ENCODE measurements at regions not wholly inside any gene's neighbourhood (a gene's known extent, or its start where the extent isn't known, plus 50 kb on each side); places are given as distances from the start of the nearest gene placed in this dataset.
"Not testable (repeated sequence)": the region's sequence is repeated elsewhere in the genome, so short reads cannot be mapped to it uniquely, and the experiment has no call there.

DNA sequence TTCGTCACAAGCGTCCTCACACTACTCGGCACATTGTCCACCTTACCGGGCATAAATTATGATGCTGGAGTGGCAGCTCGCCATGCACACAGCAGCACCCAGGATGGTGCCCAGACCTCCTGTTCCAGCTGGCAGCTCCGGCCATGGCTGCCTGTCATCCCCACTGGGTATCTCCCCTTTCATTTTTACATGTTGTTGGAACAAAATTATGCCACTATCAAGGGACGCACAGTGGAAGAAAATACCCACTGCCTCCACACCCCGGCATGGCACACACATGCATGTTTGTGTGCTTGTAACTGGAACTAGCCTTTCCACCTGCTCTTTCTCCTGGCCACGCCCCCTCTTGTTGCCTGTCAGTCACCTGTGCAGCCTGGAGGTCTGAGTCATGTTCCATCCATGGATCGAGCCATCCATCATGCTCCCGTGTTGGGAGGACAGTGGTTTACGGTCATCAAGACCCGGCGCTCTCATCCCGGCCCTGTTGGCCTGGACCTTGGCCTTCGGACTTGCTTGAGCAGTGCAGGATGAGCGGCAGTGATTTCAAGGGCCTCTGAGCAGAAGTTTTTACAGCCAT lies 1069.6 kb downstream of the BRD1 start:
- no peak for TF ChIP-seq CTCF (IDR thresholded peaks at IDR 0.05)
- ATAC-seq (ENCODE audit: low FRiP score) = no peak
- DNase-seq (ENCODE audit: low spot score) = peak; percentile 21

- ATAC-seq (ENCODE audit: low FRiP score) = peak; percentile 20
- DNase-seq (ENCODE audit: low spot score) = peak; percentile 6
Measured at GRCh38 chr22:48757581-48757980, 1070.1 kb downstream of the BRD1 start.

DNA sequence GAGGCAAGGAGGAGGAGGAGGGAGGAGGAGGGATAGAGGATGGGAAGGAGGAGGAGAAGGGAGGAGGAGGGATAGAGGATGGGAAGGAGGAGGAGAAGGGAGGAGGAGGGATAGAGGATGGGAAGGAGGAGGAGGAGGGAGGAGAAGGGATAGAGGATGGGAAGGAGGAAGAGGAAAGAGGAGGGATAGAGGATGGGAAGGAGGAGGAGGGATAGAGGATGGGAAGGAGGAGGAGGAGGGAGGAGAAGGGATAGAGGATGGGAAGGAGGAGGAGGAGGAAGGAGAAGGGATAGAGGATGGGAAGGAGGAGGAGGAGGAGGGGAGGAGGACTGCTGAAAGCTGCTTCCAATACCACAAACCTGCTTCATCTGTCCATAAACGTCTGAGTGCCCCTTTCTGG lies 1070.5 kb downstream of the BRD1 start:
- not testable (repeated sequence) for DNase-seq (ENCODE audit: low spot score); ATAC-seq (ENCODE audit: low FRiP score)

More at GRCh38 chr22:48757581-48757980, 1070.1 kb downstream of the BRD1 start:
- no peak for TF ChIP-seq CTCF (IDR thresholded peaks at IDR 0.05)

DNA sequence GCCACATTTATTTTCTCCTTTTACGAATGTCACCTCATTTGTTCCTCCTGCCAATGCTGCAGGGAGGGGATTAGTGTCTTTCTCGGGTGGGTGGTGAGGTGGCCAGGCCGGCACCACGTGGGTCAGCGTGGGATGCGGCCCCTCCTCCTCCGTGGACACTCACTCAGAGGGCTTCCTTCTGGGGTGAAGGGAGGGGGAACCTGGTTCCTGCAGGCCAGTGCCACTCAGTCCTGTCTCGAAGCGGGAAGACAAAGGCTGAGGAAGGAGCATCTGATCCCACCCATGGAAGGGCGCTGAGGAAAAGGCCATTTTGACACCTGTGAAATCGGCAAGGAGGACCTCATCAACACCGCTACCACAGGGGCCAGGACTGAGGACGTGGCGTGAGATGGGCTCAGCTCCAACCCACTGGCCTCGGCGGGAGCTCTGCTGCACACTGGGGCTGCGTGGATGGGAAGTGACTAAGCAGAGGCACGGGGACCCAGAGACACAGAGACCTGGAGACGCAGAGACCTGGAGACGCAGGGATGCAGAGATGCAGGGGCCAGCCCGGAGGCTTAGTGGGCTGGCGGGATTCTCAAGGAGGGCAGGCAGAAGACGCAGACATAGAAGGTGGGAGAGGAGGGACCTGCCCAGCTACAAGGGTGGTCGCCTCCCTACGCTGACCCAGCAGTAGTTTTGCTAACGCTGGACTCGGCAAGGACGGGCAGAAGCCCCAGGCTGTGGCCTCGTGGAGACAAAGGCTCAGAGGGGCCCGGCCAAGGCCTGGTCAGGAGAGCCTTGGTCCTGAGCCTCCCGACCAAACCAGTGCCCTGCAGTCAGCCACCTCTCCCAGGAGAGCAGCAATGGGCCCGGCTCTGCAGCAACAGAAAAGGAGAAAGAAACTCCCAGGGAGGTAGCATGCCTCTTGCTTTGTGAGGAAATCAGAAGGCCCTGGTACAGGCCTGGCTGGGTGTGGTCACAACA lies 1071.2 kb downstream of the BRD1 start:
- ATAC-seq (ENCODE audit: low FRiP score) (no peak), DNase-seq (ENCODE audit: low spot score) (peak; percentile 10)
- no peak for TF ChIP-seq CTCF (IDR thresholded peaks at IDR 0.05)

GRCh38 chr22:48755059-48755949 lies 1072.4 kb downstream of the BRD1 start:
- ATAC-seq (ENCODE audit: low FRiP score) = no peak
- no peak for TF ChIP-seq CTCF (IDR thresholded peaks at IDR 0.05)
- peak; percentile 9 for DNase-seq (ENCODE audit: low spot score)

DNA sequence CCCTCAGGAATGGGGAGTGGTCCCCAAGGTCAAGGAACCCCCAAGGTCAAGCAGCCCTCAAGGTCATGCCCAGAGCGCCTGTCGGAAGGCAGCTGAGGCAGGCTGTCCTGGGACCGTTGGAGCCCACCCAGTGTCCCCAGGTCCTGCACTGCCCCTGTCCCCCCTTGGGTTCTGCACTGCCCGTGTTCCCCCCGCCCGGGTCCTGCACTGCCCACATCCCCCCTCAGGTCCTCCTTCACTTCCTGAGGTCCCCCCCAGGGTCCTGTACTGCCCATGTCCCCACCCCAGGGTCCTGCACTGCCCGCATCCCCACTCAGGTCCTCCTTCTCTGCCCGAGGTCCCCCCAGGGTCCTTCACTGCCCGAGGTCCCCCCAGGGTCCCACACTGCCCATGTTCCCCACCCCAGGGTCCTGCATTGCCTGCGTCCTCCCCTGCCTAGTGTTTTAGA lies 1073.0 kb downstream of the BRD1 start:
- DNase-seq (ENCODE audit: low spot score) (no peak), ATAC-seq (ENCODE audit: low FRiP score) (no peak)
- TF ChIP-seq CTCF (IDR thresholded peaks at IDR 0.05) = no peak

Data from omental fat pad (tissue), 3 donors.